ENCODE measurements at regions not wholly inside any gene's neighbourhood (a gene's known extent, or its start where the extent isn't known, plus 50 kb on each side); places are given as distances from the start of the nearest gene placed in this dataset.
"Not testable (repeated sequence)": the region's sequence is repeated elsewhere in the genome, so short reads cannot be mapped to it uniquely, and the experiment has no call there.

GRCh38 chr13:79992111-79992510 is 348.8 kb downstream of the SPRY2 start:
- Mint-ChIP-seq H3K27ac (no peak overlapping the region), H3K27me3 (no peaks in the 10 kb centered on the region), H3K4me3 (no peak overlapping the region), H3K4me1 (no peaks in the 10 kb centered on the region), H3K9me3 (peaks cover 0 to 5% of the 10 kb centered on the region in 2 donors)
- DNase-seq (no peak), ATAC-seq (no peak)

GRCh38 chr13:79990048-79990447 is 350.9 kb downstream of the SPRY2 start:
- Mint-ChIP-seq H3K27ac (peak overlapping the region in 1 of 2 donors; percentile 29), H3K4me1 (no peaks in the 10 kb centered on the region), H3K27me3 (no peaks in the 10 kb centered on the region), H3K9me3 (peaks cover 0 to 5% of the 10 kb centered on the region in 2 donors), H3K4me3 (no peak overlapping the region)
- no peak for DNase-seq
- ATAC-seq: no peak

GRCh38 chr13:79989217-79989661 is 351.7 kb downstream of the SPRY2 start:
- no peak for DNase-seq
- H3K4me1 Mint-ChIP-seq: no peaks in the 10 kb centered on the region
- H3K4me3 Mint-ChIP-seq: no peak overlapping the region
- no peak for ATAC-seq
- peaks cover 0 to 5% of the 10 kb centered on the region in 2 donors for H3K9me3 Mint-ChIP-seq
- no peak overlapping the region for H3K27ac Mint-ChIP-seq
- H3K27me3 Mint-ChIP-seq: no peaks in the 10 kb centered on the region

- Mint-ChIP-seq H3K9me3 (peaks cover 0 to 5% of the 10 kb centered on the region in 2 donors), H3K4me1 (no peaks in the 10 kb centered on the region), H3K4me3 (no peak overlapping the region), H3K27me3 (no peaks in the 10 kb centered on the region), H3K27ac (no peak overlapping the region)
- no peak for ATAC-seq
- no peak for DNase-seq
Measured at GRCh38 chr13:79988573-79988972, 352.4 kb downstream of the SPRY2 start.

GRCh38 chr13:79987761-79988160 is 353.2 kb downstream of the SPRY2 start:
- H3K9me3 Mint-ChIP-seq: peaks cover 0 to 5% of the 10 kb centered on the region in 2 donors
- H3K27me3 Mint-ChIP-seq: no peaks in the 10 kb centered on the region
- ATAC-seq (no peak), DNase-seq (no peak)
- H3K4me1 Mint-ChIP-seq: no peaks in the 10 kb centered on the region
- H3K27ac Mint-ChIP-seq: no peak overlapping the region
- H3K4me3 Mint-ChIP-seq: no peak overlapping the region

- no peak overlapping the region for H3K27ac Mint-ChIP-seq
- H3K4me3 Mint-ChIP-seq: no peak overlapping the region
- no peak for DNase-seq
- peaks cover 0 to 5% of the 10 kb centered on the region in 2 donors for H3K9me3 Mint-ChIP-seq
- no peaks in the 10 kb centered on the region for H3K27me3 Mint-ChIP-seq
- ATAC-seq: no peak
- H3K4me1 Mint-ChIP-seq: no peaks in the 10 kb centered on the region
Measured at GRCh38 chr13:79987323-79987722, 353.6 kb downstream of the SPRY2 start.

GRCh38 chr13:79986890-79987289 is 354.0 kb downstream of the SPRY2 start:
- peaks cover 0 to 4% of the 10 kb centered on the region in 2 donors for H3K9me3 Mint-ChIP-seq
- H3K4me3 Mint-ChIP-seq: no peak overlapping the region
- H3K4me1 Mint-ChIP-seq: no peaks in the 10 kb centered on the region
- ATAC-seq: no peak
- H3K27me3 Mint-ChIP-seq: no peaks in the 10 kb centered on the region
- H3K27ac Mint-ChIP-seq: no peak overlapping the region
- DNase-seq: no peak

GRCh38 chr13:79974935-79975650 is 365.8 kb downstream of the SPRY2 start:
- not testable (repeated sequence) for H3K27me3 Mint-ChIP-seq, H3K27ac Mint-ChIP-seq, ATAC-seq, H3K4me3 Mint-ChIP-seq, H3K4me1 Mint-ChIP-seq, DNase-seq
- H3K9me3 Mint-ChIP-seq: peaks cover 25 to 27% of the 10 kb centered on the region in 2 donors

GRCh38 chr13:79973533-79973963 is 367.4 kb downstream of the SPRY2 start:
- DNase-seq: peak in 1 of 2 donors; percentile 1
- Mint-ChIP-seq H3K4me3 (no peak overlapping the region), H3K27ac (no peak overlapping the region), H3K9me3 (peaks cover 18 to 23% of the 10 kb centered on the region in 2 donors), H3K27me3 (no peaks in the 10 kb centered on the region), H3K4me1 (no peaks in the 10 kb centered on the region)
- ATAC-seq: no peak

GRCh38 chr13:79972066-79972569 is 368.8 kb downstream of the SPRY2 start:
- Mint-ChIP-seq H3K4me3 (no peak overlapping the region), H3K4me1 (no peaks in the 10 kb centered on the region), H3K27me3 (no peaks in the 10 kb centered on the region), H3K27ac (no peak overlapping the region), H3K9me3 (peaks cover 4 to 9% of the 10 kb centered on the region in 2 donors)
- DNase-seq (no peak), ATAC-seq (no peak)

GRCh38 chr13:79966493-79966895 is 374.4 kb downstream of the SPRY2 start:
- no peak overlapping the region for H3K27ac Mint-ChIP-seq
- no peak for DNase-seq
- no peak for ATAC-seq

GRCh38 chr13:79966059-79966458 is 374.9 kb downstream of the SPRY2 start:
- ATAC-seq (no peak), DNase-seq (no peak)
- H3K9me3 Mint-ChIP-seq: peaks cover 4 to 33% of the 10 kb centered on the region in 2 donors
- no peak overlapping the region for H3K27ac Mint-ChIP-seq
- H3K27me3 Mint-ChIP-seq: no peaks in the 10 kb centered on the region
- H3K4me1 Mint-ChIP-seq: no peaks in the 10 kb centered on the region
- H3K4me3 Mint-ChIP-seq: no peak overlapping the region

More at GRCh38 chr13:79966493-79966895, 374.4 kb downstream of the SPRY2 start:
- H3K27me3 Mint-ChIP-seq: no peaks in the 10 kb centered on the region
- no peaks in the 10 kb centered on the region for H3K4me1 Mint-ChIP-seq
- no peak overlapping the region for H3K4me3 Mint-ChIP-seq
- peaks cover under 1 to 29% of the 10 kb centered on the region in 2 donors for H3K9me3 Mint-ChIP-seq

- DNase-seq (no peak), ATAC-seq (no peak)
- H3K9me3 Mint-ChIP-seq: no peaks in the 10 kb centered on the region
- H3K27ac Mint-ChIP-seq: no peak overlapping the region
- H3K27me3 Mint-ChIP-seq: no peaks in the 10 kb centered on the region
- no peaks in the 10 kb centered on the region for H3K4me1 Mint-ChIP-seq
- H3K4me3 Mint-ChIP-seq: no peak overlapping the region
Measured at GRCh38 chr13:79946556-79946955, 394.4 kb downstream of the SPRY2 start.

GRCh38 chr13:79943346-79944023 is 397.4 kb downstream of the SPRY2 start:
- DNase-seq (no peak), ATAC-seq (no peak)
- H3K4me1 Mint-ChIP-seq: no peaks in the 10 kb centered on the region
- no peak overlapping the region for H3K27ac Mint-ChIP-seq
- no peaks in the 10 kb centered on the region for H3K9me3 Mint-ChIP-seq
- H3K27me3 Mint-ChIP-seq: no peaks in the 10 kb centered on the region
- no peak overlapping the region for H3K4me3 Mint-ChIP-seq

- Mint-ChIP-seq H3K27ac (peak overlapping the region in 1 of 2 donors; percentile 48), H3K27me3 (no peaks in the 10 kb centered on the region), H3K9me3 (no peaks in the 10 kb centered on the region), H3K4me3 (no peak overlapping the region), H3K4me1 (no peaks in the 10 kb centered on the region)
- DNase-seq: no peak
- no peak for ATAC-seq
Measured at GRCh38 chr13:79941752-79942151, 399.2 kb downstream of the SPRY2 start.

- H3K9me3 Mint-ChIP-seq: no peaks in the 10 kb centered on the region
- H3K27ac Mint-ChIP-seq: no peak overlapping the region
- ATAC-seq: no peak
- no peaks in the 10 kb centered on the region for H3K4me1 Mint-ChIP-seq
- no peak for DNase-seq
- H3K4me3 Mint-ChIP-seq: no peak overlapping the region
- no peaks in the 10 kb centered on the region for H3K27me3 Mint-ChIP-seq
Measured at GRCh38 chr13:79939689-79940088, 401.2 kb downstream of the SPRY2 start.

Measured in stimulated activated naive CD8-positive, alpha-beta T cell treated with anti-CD3 and anti-CD28 coated beads, Interleukin-15, amount 100 ng/mL, for 72 hours (primary cell).